ENCODE measurements at regions not wholly inside any gene's neighbourhood (a gene's known extent, or its start where the extent isn't known, plus 50 kb on each side); places are given as distances from the start of the nearest gene placed in this dataset.

- Histone ChIP-seq H3K36me3 (ENCODE audit: control insufficient read depth, insufficient read depth, low read length) (0 out of 2 replicates have a peak, but pooled peaks cover 3% of the 10 kb centered on the region), H3K4me1 (ENCODE audit: control insufficient read depth, insufficient read depth, low read length) (peaks cover 1% of the 10 kb centered on the region; the same call in 1 of the 2 replicates), H3K23ac (ENCODE audit: low read depth, low read length) (no peak overlapping the region), H3K18ac (ENCODE audit: low read depth, low read length) (no peak overlapping the region), H3K4me3 (ENCODE audit: insufficient read depth, low read depth, low read length) (no peak overlapping the region), H2BK15ac (ENCODE audit: low read depth, low read length) (no peak overlapping the region), H3K4me2 (ENCODE audit: low read depth, low read length) (no peak overlapping the region), H2BK5ac (ENCODE audit: low read depth, low read length, poor library complexity, severe bottlenecking) (no peak overlapping the region), H4K91ac (ENCODE audit: insufficient read depth, low read depth, low read length) (no peak overlapping the region), H3K9me3 (ENCODE audit: control insufficient read depth, insufficient read depth, low read length) (no peaks in the 10 kb centered on the region), H3K56ac (ENCODE audit: extremely low read depth, insufficient read depth, low read length) (no peak overlapping the region), H3K27ac (ENCODE audit: insufficient read depth, low read length) (no peak overlapping the region), H3K9ac (ENCODE audit: low read depth, low read length) (no peak overlapping the region), H4K8ac (ENCODE audit: low read depth in 2 of 2, low read length in 2 of 2) (no peak overlapping the region), H2AFZ (replicated peaks; ENCODE audit: low read length, poor library complexity) (no peak overlapping the region), H4K20me1 (ENCODE audit: insufficient read depth, low read length) (no peaks in the 10 kb centered on the region), H3K4ac (ENCODE audit: low read depth, low read length) (no peak overlapping the region), H4K5ac (ENCODE audit: low read depth, low read length) (no peak overlapping the region), H2AK9ac (replicated peaks; ENCODE audit: low read depth, low read length, poor library complexity) (no peak overlapping the region), H3K9me1 (ENCODE audit: insufficient read depth, low read length) (peaks cover 4% of the 10 kb centered on the region), H3K27me3 (ENCODE audit: control insufficient read depth, insufficient read depth, low read length) (no peaks in the 10 kb centered on the region), H3K14ac (replicated peaks; ENCODE audit: low read depth, low read length) (no peak overlapping the region), H2BK120ac (ENCODE audit: low read depth, low read length) (no peak overlapping the region), H2BK20ac (ENCODE audit: low read depth, low read length) (no peak overlapping the region), H2AK5ac (ENCODE audit: low read depth, low read length) (no peak overlapping the region), H3K79me1 (ENCODE audit: low read depth in 1 of 2, low read length in 2 of 2) (0 out of 4 replicates have a peak, but pooled peaks cover 0 to 3% of the 10 kb centered on the region in 2 experiments)
- WGBS, 2 experiments (ENCODE audit: extremely low coverage in 2 of 2, insufficient read length in 1 of 2): 90% methylated on average over 2 of the region's 15 CpGs; no CpG with 5 or more reads in 1 of the 2 experiments
- no peak for ATAC-seq (ENCODE audit: low read depth)
- CTCF ChIA-PET: no interaction called here
- no TSS peak for BruUV-seq (replicated peaks)
- POLR2A ChIA-PET (ENCODE audit: unreplicated experiment): no interaction called here
- TF ChIP-seq RFX5 (IDR thresholded peaks at IDR 0.05; ENCODE audit: low read depth, low read length): no peak
- in situ Hi-C loops (cut with MboI; ENCODE audit: low sequenced_read_pairs): no loop called here
- DNase-seq: no peak
- intact Hi-C loops (cut with micrococcal nuclease): no loop called here
- dilution Hi-C loops (cut with HindIII; ENCODE audit: low sequenced_read_pairs, unreplicated experiment): no loop called here
Measured at GRCh38 chr16:27618165-27618564, 68.2 kb downstream of the KATNIP start.

All from IMR-90 (cell line).